IMR-90 (cell line): ENCODE measurements at regions not wholly inside any gene's neighbourhood (a gene's known extent, or its start where the extent isn't known, plus 50 kb on each side); places are given as distances from the start of the nearest gene placed in this dataset.

Experiments
- ATAC-seq: fragments of 200-7000 bp; cut with Tn5 transposase; 2 replicates; pipeline ENCODE4 v1.9.1; 2020; ENCODE audit warnings: low read depth, mild to moderate bottlenecking, moderate library complexity
- BruUV-seq: library from RNA; stranded (reverse); fragments of 400-500 nt; replicated peaks from 2 replicates; lab custom pipeline; 2021; lab: Mats Ljungman, UMichigan
- CTCF ChIA-PET: fragments of 300-600 bp; formaldehyde crosslinking; extraction: SDS; loops from one replicate; lab custom pipeline; 2021; ENCODE audit warnings: antibody characterized with exemption; lab: Yijun Ruan, JAX
- POLR2A ChIA-PET: fragments of 300-600 bp; sonication (Branson Sonifier 250); formaldehyde crosslinking; loops from one replicate; lab custom pipeline; 2022; ENCODE audit warnings: antibody characterized with exemption; ENCODE audit not compliant: unreplicated experiment; lab: Charles Lee
- DNase-seq: peaks from one replicate; pipeline ENCODE4 v3.0.0; 2013
- H2AFZ ChIP-seq: replicated peaks from 2 replicates; pipeline ENCODE3; 2013; ENCODE audit warnings: low read length, mild to moderate bottlenecking; ENCODE audit not compliant: poor library complexity
- H2AK5ac ChIP-seq: 2 replicates; pipeline ENCODE4 v1.6.1; 2013; ENCODE audit warnings: low read depth, low read length, inconsistent platforms
- H2AK9ac ChIP-seq: replicated peaks from 2 replicates; pipeline ENCODE3; 2013; ENCODE audit warnings: mild to moderate bottlenecking, low read depth, low read length, moderate library complexity; ENCODE audit not compliant: poor library complexity
- H2BK120ac ChIP-seq: 2 replicates; pipeline ENCODE4 v1.6.1; 2013; ENCODE audit warnings: low read depth, low read length, inconsistent platforms
- H2BK15ac ChIP-seq: 3 replicates; pipeline ENCODE4 v1.6.1; 2013; ENCODE audit warnings: low read depth, low read length, inconsistent platforms
- H2BK20ac ChIP-seq: 2 replicates; pipeline ENCODE4 v1.6.1; 2013; ENCODE audit warnings: low read depth, mild to moderate bottlenecking, inconsistent platforms, low read length, moderate library complexity
- H2BK5ac ChIP-seq: 2 replicates; pipeline ENCODE4 v1.6.1; 2013; ENCODE audit warnings: mild to moderate bottlenecking, low read depth, low read length, inconsistent platforms; ENCODE audit not compliant: poor library complexity, severe bottlenecking
- H3K14ac ChIP-seq: replicated peaks from 2 replicates; pipeline ENCODE4 v1.6.1; 2013; ENCODE audit warnings: low read depth, low read length, inconsistent platforms
- H3K18ac ChIP-seq: 2 replicates; pipeline ENCODE4 v1.6.1; 2013; ENCODE audit warnings: low read depth, low read length, control low read depth
- H3K23ac ChIP-seq: 2 replicates; pipeline ENCODE4 v1.6.1; 2013; ENCODE audit warnings: low read depth, low read length, inconsistent platforms
- H3K27ac ChIP-seq: 2 replicates; pipeline ENCODE4 v1.5.1; 2013; ENCODE audit warnings: mild to moderate bottlenecking, control low read depth, low read length; ENCODE audit not compliant: insufficient read depth
- H3K27me3 ChIP-seq: 2 replicates; pipeline ENCODE4 v1.6.1; 2013; ENCODE audit warnings: low read length; ENCODE audit not compliant: control insufficient read depth, insufficient read depth
- H3K36me3 ChIP-seq: 2 replicates; pipeline ENCODE4 v1.6.1; 2013; ENCODE audit warnings: low read length, mixed read lengths; ENCODE audit not compliant: control insufficient read depth, insufficient read depth
- H3K4ac ChIP-seq: 2 replicates; pipeline ENCODE4 v1.6.1; 2013; ENCODE audit warnings: low read depth, low read length, inconsistent platforms
- H3K4me1 ChIP-seq: 2 replicates; pipeline ENCODE4 v1.6.1; 2013; ENCODE audit warnings: low read length, mixed read lengths; ENCODE audit not compliant: control insufficient read depth, insufficient read depth
- H3K4me2 ChIP-seq: 2 replicates; pipeline ENCODE4 v1.6.1; 2013; ENCODE audit warnings: low read depth, mild to moderate bottlenecking, control low read depth, low read length, moderate library complexity
- H3K4me3 ChIP-seq: 2 replicates; pipeline ENCODE4 v1.5.1; 2013; ENCODE audit warnings: low read depth, mild to moderate bottlenecking, control low read depth, low read length, moderate library complexity; ENCODE audit not compliant: insufficient read depth
- H3K56ac ChIP-seq: 2 replicates; pipeline ENCODE4 v1.6.1; 2013; ENCODE audit warnings: low read length, inconsistent platforms; ENCODE audit not compliant: insufficient read depth; ENCODE audit errors: extremely low read depth
- H3K79me1 ChIP-seq, 2 experiments: 2 replicates each; pipeline ENCODE4 v1.6.1; 2013; ENCODE audit warnings: low read length in 2 of 2, inconsistent platforms in 1 of 2, low read depth in 1 of 2
- H3K9ac ChIP-seq: 2 replicates; pipeline ENCODE4 v1.6.1; 2013; ENCODE audit warnings: low read depth, low read length, control low read depth
- H3K9me1 ChIP-seq: 2 replicates; pipeline ENCODE4 v1.6.1; 2013; ENCODE audit warnings: low read length, inconsistent platforms; ENCODE audit not compliant: insufficient read depth
- H3K9me3 ChIP-seq: 2 replicates; pipeline ENCODE4 v1.6.1; 2013; ENCODE audit warnings: low read length; ENCODE audit not compliant: control insufficient read depth, insufficient read depth
- H4K20me1 ChIP-seq: 2 replicates; pipeline ENCODE4 v1.6.1; 2013; ENCODE audit warnings: low read length, inconsistent platforms; ENCODE audit not compliant: insufficient read depth
- H4K5ac ChIP-seq: 2 replicates; pipeline ENCODE4 v1.6.1; 2013; ENCODE audit warnings: mild to moderate bottlenecking, low read depth, low read length, control low read depth
- H4K8ac ChIP-seq, 2 experiments: 2 replicates each; pipeline ENCODE4 v1.6.1; 2013; ENCODE audit warnings: low read depth in 2 of 2, low read length in 2 of 2, control low read depth in 1 of 2, inconsistent platforms in 1 of 2
- H4K91ac ChIP-seq: 2 replicates; pipeline ENCODE4 v1.6.1; 2013; ENCODE audit warnings: low read depth, low read length, inconsistent platforms; ENCODE audit not compliant: insufficient read depth
- BHLHE40 ChIP-seq: fragments of 150-350 bp; IDR thresholded peaks from 2 replicates; pipeline ENCODE4 v1.6.1; 2016; ENCODE audit warnings: mild to moderate bottlenecking, low read depth, low read length
- CEBPB ChIP-seq: IDR thresholded peaks from 2 replicates; pipeline ENCODE4 v1.6.1; 2012; ENCODE audit warnings: low read depth, low read length, improper control_type of control experiment
- CHD1 ChIP-seq: IDR thresholded peaks from 2 replicates; pipeline ENCODE4 v1.6.1; 2012; ENCODE audit warnings: low read depth, low read length, improper control_type of control experiment
- CTCF ChIP-seq: conservative IDR thresholded peaks from 2 replicates; pipeline ENCODE4 v1.5.1; 2012; ENCODE audit warnings: mild to moderate bottlenecking, low read depth, low read length, improper control_type of control experiment
- FOS ChIP-seq: fragments of 150-350 bp; IDR thresholded peaks from 2 replicates; pipeline ENCODE4 v1.6.1; 2016; ENCODE audit warnings: low read depth, low read length
- MAFK ChIP-seq: IDR thresholded peaks from 2 replicates; pipeline ENCODE4 v1.6.1; 2012; ENCODE audit warnings: low read depth, low read length, improper control_type of control experiment
- MAZ ChIP-seq: IDR thresholded peaks from 2 replicates; pipeline ENCODE4 v1.6.1; 2012; ENCODE audit warnings: low read depth, mild to moderate bottlenecking, low read length, improper control_type of control experiment, moderate library complexity, borderline replicate concordance
- MXI1 ChIP-seq: IDR thresholded peaks from 2 replicates; pipeline ENCODE4 v1.6.1; 2012; ENCODE audit warnings: low read depth, mild to moderate bottlenecking, low read length, moderate library complexity, borderline replicate concordance
- NFE2L2 ChIP-seq: fragments of 150-350 bp; IDR thresholded peaks from 2 replicates; pipeline ENCODE4 v1.6.1; 2016; ENCODE audit warnings: low read depth, mild to moderate bottlenecking, low read length
- POLR2A ChIP-seq: IDR thresholded peaks from 2 replicates; pipeline ENCODE4 v1.6.1; 2012; ENCODE audit warnings: mild to moderate bottlenecking, low read depth, low read length
- RAD21 ChIP-seq: IDR thresholded peaks from 2 replicates; pipeline ENCODE4 v1.6.1; 2012; ENCODE audit warnings: low read length, improper control_type of control experiment
- RCOR1 ChIP-seq: IDR thresholded peaks from 2 replicates; pipeline ENCODE4 v1.6.1; 2012; ENCODE audit warnings: mild to moderate bottlenecking, low read length, improper control_type of control experiment; ENCODE audit not compliant: insufficient replicate concordance
- SMC3 ChIP-seq: fragments of 150-350 bp; IDR thresholded peaks from 2 replicates; pipeline ENCODE4 v1.6.1; 2016; ENCODE audit warnings: low read depth, mild to moderate bottlenecking, antibody characterized with exemption, low read length, moderate library complexity
- USF2 ChIP-seq: fragments of 150-350 bp; IDR thresholded peaks from 2 replicates; pipeline ENCODE4 v1.6.1; 2017; ENCODE audit warnings: mild to moderate bottlenecking, antibody characterized with exemption, low read length, low read depth
- WGBS, 2 experiments: methylation state at CpG; one replicate each; pipeline versions ENCODE4 v1.1.5 to v1.1.7; 2013; ENCODE audit warnings: missing lambda C conversion rate in 2 of 2; ENCODE audit not compliant: insufficient read length in 1 of 2; ENCODE audit errors: extremely low coverage in 2 of 2; 5-methylcytosine and 5-hydroxymethylcytosine counted together
- dilution Hi-C: fragments of 300-500 bp; cut with HindIII; formaldehyde crosslinking; loops from one replicate; pipeline ENCODE4 v1.14.3; 2018; ENCODE audit warnings: low sequenced_read_pairs; ENCODE audit not compliant: unreplicated experiment
- in situ Hi-C: fragments of 300-500 bp; cut with MboI; formaldehyde crosslinking; loops from 3 replicates; pipeline ENCODE4 v1.14.3; 2019; ENCODE audit warnings: low sequenced_read_pairs, inconsistent platforms, mixed read lengths
- intact Hi-C: fragments of 100-400 bp; cut with micrococcal nuclease; formaldehyde crosslinking; loops from 2 replicates; pipeline ENCODE4 v1.10.0; 2022

DNA sequence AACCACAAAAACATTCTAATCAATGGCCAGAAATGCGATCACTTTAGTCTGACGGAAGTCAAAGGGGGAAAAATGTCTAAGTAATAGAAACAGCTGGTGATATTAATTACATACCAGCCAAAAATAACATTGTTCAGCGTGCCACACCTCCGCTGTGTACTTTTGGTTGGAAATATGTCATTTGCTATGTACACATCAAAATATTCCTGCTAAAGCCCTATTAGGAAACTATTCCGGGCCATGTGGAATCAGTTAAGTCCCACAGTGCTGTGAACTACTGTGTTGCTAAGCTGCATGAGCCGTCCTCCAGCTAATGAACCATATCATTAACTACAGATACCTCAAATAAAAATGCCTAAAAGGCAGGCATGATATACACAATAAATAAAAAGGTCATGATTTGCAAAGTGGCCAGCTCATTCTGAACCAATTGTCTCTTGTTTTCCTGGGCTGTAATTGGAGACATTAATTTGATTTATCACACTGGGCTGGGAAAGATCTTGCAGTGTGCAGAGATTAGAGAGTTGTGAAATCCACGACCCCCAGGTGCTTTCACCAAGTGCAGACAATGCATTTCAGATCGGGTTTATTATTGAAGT is 200.5 kb upstream of the LRTM1 start:
- DNase-seq: peak; percentile 28
- in situ Hi-C loops: no loop called here
- H2AFZ ChIP-seq: no peak overlapping the region

More for the DNA sequence above, 200.5 kb upstream of the LRTM1 start:
- no peak overlapping the region for H3K23ac ChIP-seq
- H2AK9ac ChIP-seq: no peak overlapping the region
- no peak overlapping the region for H2AK5ac ChIP-seq
- TF ChIP-seq MXI1 (no peak), RCOR1 (no peak), BHLHE40 (no peak), RAD21 (no peak), POLR2A (no peak), MAZ (no peak), MAFK (no peak), CTCF (no peak), FOS (no peak), NFE2L2 (no peak), USF2 (no peak), CEBPB (no peak), CHD1 (no peak), SMC3 (no peak)
- H4K20me1 ChIP-seq: no peaks in the 10 kb centered on the region
- peak; percentile 37; the same call in 1 of the 2 replicates for ATAC-seq
- H3K4me2 ChIP-seq: no peak overlapping the region
- H3K4ac ChIP-seq: no peak overlapping the region
- ChIA-PET POLR2A (no interaction called here), CTCF (no interaction called here)
- no peak overlapping the region for H2BK20ac ChIP-seq
- dilution Hi-C loops (no loop called here), intact Hi-C loops (no loop called here)
- H3K9me1 ChIP-seq: no peaks in the 10 kb centered on the region
- BruUV-seq: no TSS peak
- H3K27me3 ChIP-seq: no peaks in the 10 kb centered on the region
- no peak overlapping the region for H2BK15ac ChIP-seq
- no peak overlapping the region for H2BK5ac ChIP-seq
- H3K4me1 ChIP-seq: no peaks in the 10 kb centered on the region
- H3K79me1 ChIP-seq: no peaks in the 10 kb centered on the region
- H4K8ac ChIP-seq: no peak overlapping the region
- no peak overlapping the region for H3K56ac ChIP-seq
- no peak overlapping the region for H3K14ac ChIP-seq
- no peak overlapping the region for H3K9ac ChIP-seq
- H3K9me3 ChIP-seq: no peaks in the 10 kb centered on the region
- H4K91ac ChIP-seq: no peak overlapping the region
- no peak overlapping the region for H3K4me3 ChIP-seq
- no peak overlapping the region for H2BK120ac ChIP-seq
- no peak overlapping the region for H3K27ac ChIP-seq
- WGBS, 2 experiments: no CpG with 5 or more reads among the region's 8 CpGs
- no peak overlapping the region for H3K18ac ChIP-seq
- H3K36me3 ChIP-seq: no peaks in the 10 kb centered on the region
- no peak overlapping the region for H4K5ac ChIP-seq
